Skin epidermis (tissue), 12 donors: ENCODE measurements at regions not wholly inside any gene's neighbourhood (a gene's known extent, or its start where the extent isn't known, plus 50 kb on each side); places are given as distances from the start of the nearest gene placed in this dataset.
A peak's percentile ranks its signal among the peaks of the same experiment; 100 is the strongest.
"Not testable (repeated sequence)": the region's sequence is repeated elsewhere in the genome, so short reads cannot be mapped to it uniquely, and the experiment has no call there.

Source experiments
- H3K27ac ChIP-seq, 21 experiments: fragments of 200-600 bp; sonication (generic) in 11 of 21; one replicate each; pipeline ENCODE4 v1.5.0; 2020; ENCODE audit warnings: mild to moderate bottlenecking in 3 of 21, inconsistent platforms in 2 of 21, moderate library complexity in 2 of 21
- H3K4me3 ChIP-seq, 7 experiments: fragments of 200-600 bp; sonication (generic) in 2 of 7; one replicate each; pipeline ENCODE4 v1.5.0; 2020; ENCODE audit warnings: inconsistent platforms in 2 of 7, mild to moderate bottlenecking in 2 of 7, moderate library complexity in 1 of 7

DNA sequence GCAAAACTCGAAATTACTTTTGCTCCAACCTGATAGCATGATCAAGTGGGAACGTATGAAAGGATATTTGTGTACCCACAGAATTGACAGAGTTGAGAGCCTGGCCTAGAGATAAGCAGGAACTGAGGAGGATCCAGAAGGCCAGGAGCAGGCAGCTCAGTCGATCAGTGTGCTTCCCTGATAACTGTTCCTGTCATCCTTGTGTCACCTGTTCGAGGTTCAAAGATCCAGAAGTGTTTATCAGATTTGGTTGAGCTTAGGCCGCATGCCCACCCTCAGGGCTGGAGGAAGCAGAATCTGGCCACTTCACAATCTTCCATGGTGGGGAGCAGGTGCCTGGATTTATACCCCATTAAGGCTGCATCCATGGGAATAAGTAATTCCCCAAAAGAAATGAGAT is 124.8 kb downstream of the QRSL1 start:
- Histone ChIP-seq H3K27ac (no peak overlapping the region), H3K4me3 (no peak overlapping the region)

DNA sequence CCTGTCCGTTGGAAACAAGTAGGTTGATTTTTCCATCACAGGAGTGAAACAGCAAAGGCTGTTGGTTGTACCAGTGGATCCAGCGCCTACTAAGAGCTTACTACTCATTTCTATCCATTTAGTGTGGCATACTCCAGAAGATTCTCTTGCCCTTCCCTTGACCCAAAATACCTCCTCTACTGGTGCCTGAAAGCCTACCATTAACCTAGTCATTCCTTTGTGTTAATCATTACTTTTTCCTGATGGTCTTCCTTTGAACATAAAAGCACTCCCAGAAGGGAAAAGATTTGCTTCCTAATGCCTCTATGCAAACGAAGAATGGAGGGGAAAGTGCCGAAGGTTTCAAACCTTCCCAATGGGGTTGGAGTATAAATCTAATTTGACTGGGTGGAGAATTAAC is 123.3 kb downstream of the QRSL1 start:
- H3K27ac ChIP-seq, result no peak overlapping the region
- no peak overlapping the region for H3K4me3 ChIP-seq

DNA sequence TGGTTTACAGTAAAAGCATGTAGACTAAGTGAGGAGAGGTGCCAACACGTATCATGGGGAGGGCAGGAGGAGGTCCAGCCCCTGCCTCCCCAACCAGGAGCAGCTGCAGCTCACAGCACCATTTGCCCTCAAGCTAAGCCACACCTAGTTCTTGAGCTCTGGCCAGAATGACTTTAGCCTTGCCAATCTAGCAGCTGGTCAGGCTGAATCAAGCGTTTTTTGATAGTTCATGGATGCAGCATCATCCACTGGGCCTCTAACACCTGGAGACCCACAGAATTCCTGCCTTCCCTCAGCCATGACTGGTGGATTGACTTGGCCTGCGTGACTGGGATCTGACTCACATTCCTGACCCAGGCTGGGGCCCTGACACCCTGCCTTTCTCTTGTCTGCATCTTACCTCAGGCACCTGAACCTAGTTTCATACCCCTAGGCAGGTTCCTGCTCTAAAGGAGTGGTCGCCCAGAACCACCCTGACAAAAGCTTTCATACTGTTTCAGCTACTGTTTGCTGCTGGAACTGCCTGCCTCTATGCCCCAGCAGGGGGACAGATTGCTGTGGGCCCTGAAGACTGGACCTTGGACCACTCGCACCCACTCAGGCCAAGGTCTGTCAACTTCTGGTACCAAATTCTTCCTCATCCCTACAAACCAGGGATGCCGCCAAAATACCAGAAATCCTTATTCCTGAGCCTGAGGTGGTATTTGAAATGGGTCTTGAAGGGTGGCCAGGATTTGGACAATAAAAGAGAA is 122.3 kb downstream of the QRSL1 start:
- Histone ChIP-seq H3K27ac (no peak overlapping the region), H3K4me3 (no peak overlapping the region)

DNA sequence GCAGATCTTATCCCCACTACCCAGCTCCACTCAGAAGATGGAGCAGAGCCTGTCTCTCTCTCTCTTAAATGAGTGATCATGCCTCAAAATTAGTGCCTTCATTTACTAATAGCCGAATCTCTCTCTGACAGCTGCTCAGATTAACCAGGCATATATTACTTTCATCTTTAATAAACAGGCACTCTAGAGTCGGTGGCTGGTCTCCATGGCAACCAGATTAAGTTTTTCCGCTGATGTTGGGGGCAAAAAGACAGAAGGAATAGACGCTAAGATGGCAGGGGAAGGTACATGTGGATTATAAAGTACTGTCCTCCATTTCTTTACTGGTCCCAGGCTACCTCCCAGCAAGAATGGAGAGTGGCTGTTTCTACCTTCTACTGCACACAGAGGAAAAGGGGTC is 121.6 kb downstream of the QRSL1 start:
- no peak overlapping the region for H3K27ac ChIP-seq
- H3K4me3 ChIP-seq, result no peak overlapping the region

DNA sequence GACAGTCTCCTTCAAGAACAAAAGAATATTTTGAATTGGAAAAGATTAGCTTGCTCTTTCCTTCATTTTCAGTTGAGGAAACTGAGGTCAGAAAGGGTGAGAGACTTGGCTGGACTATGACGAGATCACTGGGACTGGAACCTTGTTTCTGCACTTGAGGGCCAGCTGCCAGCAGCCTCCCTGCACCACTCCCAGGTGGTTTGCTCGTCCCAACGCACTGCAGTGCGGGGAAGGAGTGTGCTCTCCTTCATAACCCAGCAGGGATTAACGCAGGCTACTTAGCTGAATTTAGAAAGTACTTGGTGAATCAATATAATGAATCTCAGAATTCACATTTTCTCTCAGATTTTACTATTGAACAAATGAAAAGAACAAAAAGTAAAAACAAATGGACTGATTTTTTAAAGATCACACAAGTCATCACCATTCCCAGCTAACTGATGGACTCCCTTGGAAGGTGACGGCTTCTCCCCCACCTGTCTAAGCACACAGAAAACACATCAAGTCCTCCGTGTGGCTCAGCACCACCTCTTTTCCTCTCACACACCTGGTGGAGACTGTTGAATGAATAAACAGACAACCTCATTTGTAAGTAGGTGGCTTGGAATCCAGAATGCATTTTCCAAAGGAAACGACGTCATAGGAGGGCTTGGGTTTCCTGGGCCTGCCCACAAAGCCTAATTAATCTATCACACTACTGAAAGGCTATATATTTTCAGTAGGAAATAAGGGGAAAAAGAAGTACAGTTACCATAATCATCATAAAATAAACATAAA is 121.0 kb downstream of the QRSL1 start:
- H3K27ac ChIP-seq, result no peak overlapping the region

DNA sequence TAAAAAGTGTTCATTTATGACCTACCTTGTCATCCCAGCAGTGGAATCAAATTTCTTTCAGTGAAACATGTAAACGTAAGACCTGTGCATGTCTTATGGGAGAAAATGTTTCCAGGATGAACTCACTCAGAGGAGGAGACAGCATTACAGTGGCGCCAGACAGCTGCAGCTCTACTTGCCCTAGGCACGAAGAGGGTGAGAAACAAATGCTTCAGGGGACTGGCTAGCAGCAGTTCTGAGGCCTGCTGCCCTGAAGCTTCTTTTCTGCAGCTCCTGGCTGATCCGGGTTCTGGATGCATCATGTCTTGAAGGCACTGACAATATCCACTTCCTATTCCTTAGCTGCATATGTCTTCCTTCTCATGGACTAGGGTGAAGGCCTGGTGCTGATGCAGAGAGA is 120.2 kb downstream of the QRSL1 start:
- Histone ChIP-seq H3K4me3 (no peak overlapping the region), H3K27ac (no peak overlapping the region)

More for the DNA sequence above, 121.0 kb downstream of the QRSL1 start:
- no peak overlapping the region for H3K4me3 ChIP-seq

DNA sequence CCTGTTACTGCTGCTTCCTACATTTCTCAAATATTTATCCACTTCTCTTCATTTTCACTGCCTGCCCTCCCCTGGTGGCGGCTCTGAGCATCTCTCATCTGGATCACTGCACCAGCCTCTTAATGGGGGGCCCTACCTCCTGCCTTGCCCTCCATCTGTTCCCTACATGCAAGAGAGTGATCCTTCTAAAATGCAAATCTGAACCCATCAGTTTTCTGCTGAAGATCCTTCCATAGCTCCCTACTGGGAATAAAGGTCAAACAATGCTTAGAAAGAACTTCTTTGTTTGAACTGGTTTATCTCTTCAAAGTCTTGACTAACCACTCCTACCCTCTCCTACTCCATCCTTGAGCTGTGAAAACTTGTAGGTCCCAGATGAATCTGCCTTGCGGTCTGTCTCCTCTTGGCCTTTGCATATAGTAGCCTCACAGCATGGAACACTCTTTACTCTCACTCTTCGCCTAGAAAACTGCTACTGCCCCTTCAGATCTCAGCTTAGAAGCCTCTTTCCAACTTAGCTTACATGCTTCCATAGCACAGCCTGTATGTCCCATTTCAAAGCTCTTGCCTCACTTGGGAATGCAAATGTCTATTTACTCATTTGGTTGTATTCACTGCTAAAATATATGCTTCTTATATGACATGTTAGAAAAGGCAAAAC is 119.3 kb downstream of the QRSL1 start:
- H3K27ac ChIP-seq, result no peak overlapping the region
- no peak overlapping the region for H3K4me3 ChIP-seq

DNA sequence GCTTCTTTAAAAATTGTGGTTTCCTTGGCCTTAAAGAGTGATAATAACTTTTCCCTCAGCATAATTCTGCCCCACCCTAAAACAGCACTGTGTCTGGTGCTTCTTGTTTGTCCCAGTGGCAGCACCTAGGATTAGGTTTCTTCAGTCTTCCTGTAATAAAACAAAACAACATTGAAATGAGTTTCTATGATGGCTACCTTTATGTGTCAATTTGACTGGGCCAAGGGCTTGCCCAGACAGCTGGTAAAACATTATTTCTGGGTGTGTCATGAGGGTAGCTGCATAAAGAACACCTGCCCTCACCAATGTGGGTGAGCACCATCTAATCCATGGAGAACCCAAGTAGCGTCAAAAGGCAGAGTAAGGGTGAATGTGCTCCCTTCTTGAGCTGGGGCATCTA is 117.8 kb downstream of the QRSL1 start:
- peak overlapping the region in 4 of 21 experiments; percentile 12 to 34 (median 22) for H3K27ac ChIP-seq
- no peak overlapping the region for H3K4me3 ChIP-seq

DNA sequence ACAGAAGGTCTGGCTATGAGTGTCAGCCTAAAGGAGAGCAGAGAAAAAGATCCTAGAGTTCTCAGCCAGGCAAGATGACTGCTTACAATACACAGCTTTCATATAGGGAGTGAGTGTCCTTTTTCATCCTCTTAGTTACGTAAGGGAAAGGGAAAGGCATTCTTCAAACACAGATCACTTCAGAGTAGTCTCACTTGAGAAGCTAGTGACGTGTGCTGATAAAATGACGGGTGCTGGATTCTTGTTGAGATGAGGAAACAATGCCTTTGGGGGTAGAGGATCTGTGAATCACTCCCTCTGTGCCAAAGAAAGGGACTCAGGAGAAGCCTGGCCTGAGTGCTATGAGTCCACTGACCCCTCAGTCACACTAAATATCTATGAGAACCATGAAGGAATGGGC is 117.3 kb downstream of the QRSL1 start:
- Histone ChIP-seq H3K27ac (peak overlapping the region in 4 of 21 experiments; percentile 12 to 34 (median 22)), H3K4me3 (no peak overlapping the region)

DNA sequence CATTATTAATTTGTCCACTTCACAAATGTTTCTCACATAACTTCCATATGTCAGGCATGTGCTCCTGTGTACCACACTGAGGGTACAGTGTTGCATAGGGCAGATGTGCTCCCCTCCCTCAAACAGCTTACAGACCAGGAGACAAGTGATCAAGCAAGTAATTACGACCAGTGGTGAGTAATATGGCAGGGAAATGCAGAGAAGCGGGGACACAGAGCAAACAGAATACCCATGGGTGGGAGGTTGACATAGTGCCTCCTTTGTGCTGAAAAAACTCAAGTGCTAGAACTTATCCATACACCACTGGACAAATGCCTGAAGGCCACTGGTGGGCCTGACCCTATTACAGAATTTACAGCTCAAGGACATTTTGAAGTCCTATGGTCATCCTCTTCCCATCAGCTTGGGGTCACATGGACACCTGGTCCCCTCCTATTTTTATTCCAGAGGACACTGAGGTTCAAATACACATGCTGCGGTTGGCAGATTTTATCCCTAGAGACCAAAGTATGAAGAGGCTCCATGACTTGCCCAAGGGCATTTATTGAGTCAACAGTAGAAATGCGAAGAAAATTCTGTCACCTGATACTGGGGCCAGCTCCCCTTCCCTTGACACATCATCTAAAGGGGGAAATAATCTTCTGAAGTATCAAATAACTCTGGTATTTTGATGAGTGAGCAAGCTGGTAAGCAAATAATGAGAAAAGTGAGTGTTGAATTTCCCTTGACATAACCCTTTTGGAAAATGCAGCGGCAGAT is 116.6 kb downstream of the QRSL1 start:
- no peak overlapping the region for H3K4me3 ChIP-seq
- peak overlapping the region in 2 of 21 experiments; percentile 34 to 57 for H3K27ac ChIP-seq

DNA sequence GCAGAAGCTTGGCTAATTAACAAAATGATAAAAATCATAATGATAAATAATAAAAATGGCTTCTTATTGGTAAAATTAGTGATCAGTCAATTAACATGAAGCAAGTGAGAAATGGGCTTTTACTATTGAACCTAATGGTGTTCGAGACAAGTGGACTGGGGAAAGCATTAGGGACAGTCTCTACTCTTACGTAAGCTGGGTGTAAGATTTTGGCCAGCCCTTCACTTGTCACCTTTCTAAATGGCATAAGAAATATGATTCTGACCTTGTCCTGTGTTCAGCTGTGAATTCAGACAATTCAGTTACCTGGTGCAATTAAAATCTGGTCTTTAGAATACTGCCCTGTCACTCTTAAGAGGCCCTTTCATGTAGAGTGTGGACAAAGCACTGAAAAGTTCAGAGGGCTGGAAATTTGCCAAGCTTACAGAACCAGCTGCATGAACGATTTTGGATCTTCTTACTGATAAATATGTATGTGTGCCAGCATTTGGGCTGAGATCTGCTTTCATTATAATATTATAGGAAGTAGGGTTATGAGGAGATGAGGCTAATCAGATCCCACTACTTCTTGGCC is 115.9 kb downstream of the QRSL1 start:
- Histone ChIP-seq H3K27ac (no peak overlapping the region), H3K4me3 (no peak overlapping the region)

DNA sequence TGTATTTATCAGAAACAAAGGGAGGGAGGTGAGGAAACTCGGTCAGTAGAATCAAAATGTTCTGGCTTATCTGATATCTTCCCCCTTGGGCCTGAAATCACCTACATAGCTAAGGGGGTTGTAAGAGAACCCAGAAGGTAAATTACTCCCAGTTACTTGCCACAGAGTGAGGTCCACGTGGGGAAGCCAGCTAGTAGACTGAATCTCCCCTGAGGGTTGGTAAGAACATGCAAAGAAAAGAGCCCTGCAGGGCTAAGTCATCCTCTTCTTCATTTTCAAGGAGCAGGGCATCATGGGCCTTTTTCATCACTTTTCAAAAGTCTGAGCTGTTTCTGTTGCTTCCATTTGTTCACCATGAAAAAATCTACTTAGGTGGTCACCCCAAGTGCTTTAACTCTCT is 115.4 kb downstream of the QRSL1 start:
- Histone ChIP-seq H3K27ac (no peak overlapping the region), H3K4me3 (no peak overlapping the region)

DNA sequence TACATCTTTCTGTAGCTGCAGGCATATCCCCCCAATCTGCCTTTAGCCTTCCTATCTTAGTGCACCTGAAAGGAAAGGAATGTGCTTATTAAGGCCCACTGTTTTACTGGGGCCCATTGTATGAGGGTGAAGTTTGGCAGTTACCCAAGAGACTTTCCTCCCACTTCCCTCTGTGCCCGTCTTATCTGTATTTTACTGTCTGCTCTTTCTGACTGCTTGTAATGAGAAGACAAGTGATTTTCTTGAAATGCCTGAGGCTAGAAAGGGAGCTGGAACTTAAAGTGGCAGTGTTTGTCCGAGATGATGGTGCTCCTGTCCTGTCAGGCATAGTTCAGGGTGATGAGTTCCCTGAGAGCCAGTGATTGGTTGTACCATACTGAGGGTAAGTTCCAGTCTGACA is 114.7 kb downstream of the QRSL1 start:
- not testable (repeated sequence) for H3K27ac ChIP-seq

DNA sequence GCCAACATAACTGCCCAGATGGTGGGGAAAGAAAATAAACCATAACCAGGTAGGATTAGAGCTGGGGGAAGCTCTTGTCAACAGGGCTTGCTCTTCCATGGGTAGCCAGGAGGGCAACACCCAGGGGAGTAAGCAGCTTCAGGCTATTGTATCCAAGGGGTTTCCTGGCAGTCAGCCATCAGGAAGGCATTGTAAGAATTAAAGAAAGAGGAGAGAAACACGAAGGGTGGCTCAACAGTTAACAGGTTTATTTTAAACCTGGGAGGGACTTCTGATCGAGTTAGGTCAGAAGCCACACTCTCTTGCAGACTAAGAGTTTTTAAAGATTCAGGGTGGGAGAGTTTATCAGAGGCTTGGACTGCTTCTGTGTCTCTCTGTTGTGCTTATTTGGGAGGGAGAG is 114.2 kb downstream of the QRSL1 start:
- Histone ChIP-seq H3K27ac (no peak overlapping the region), H3K4me3 (no peak overlapping the region)

More for the DNA sequence above, 114.7 kb downstream of the QRSL1 start:
- not testable (repeated sequence) for H3K4me3 ChIP-seq

DNA sequence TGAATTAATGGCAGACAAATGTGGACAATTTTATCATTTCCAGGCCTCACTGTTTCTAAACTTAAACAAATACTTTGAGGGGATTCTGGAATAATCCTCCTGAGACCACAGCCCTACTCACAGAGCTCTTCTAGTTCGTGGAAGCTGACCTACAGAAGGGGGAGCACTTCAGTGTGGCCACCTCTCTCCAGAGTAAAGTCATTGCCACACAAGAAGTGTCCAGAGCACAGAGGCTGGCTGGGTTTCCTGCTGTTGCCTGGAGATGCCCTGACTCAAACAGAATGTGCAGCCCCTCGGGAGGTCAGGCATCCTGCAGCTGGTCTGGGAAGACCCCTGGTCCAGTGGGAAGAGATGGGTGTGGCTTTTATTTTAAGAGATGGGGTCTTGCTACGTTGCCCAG is 110.9 kb downstream of the QRSL1 start:
- Histone ChIP-seq H3K4me3 (no peak overlapping the region), H3K27ac (no peak overlapping the region)

DNA sequence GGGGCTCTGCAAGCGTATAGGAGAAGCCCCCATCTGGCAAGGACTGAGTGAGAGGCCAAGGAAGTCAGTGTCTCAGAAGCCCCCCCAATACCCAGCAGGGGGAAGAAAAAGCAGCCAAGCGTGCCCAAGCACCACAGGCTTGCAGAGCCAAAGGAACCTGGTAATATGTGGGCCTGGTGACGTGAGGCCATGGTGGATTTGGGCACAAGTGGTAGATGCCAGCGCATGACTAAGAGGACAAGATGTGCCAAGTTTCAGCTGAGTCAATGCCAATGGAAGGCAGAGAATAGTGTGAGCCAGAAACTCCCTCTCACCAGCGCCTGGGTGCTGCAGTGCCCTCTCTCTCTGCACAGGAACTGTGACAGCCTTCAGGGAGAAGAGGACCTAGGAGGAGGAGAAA is 110.0 kb downstream of the QRSL1 start:
- H3K4me3 ChIP-seq, result no peak overlapping the region

DNA sequence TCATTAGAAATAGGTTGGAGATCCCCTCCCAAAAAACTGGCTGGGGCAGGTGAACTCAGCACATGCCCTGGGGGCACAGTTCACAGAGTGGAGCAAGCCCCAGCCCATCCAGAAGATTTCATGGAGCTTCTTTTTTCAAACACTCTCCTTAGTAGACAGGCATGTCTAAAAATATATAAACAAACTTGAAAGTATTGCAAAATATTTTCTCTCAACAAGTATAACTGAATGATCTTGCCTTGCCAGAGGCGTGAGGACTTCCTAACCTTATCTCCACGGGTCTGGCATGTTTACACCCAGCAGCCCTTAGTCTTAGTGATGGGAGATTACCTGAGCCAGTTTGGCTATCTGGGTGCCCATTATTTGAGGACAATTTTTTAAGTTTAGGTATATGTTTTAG is 107.1 kb downstream of the QRSL1 start:
- Histone ChIP-seq H3K4me3 (no peak overlapping the region), H3K27ac (peak overlapping the region in 2 of 21 experiments; percentile 28 to 44)

More for the DNA sequence above, 110.0 kb downstream of the QRSL1 start:
- H3K27ac ChIP-seq, result peak overlapping the region in 1 of 21 experiments; percentile 44

DNA sequence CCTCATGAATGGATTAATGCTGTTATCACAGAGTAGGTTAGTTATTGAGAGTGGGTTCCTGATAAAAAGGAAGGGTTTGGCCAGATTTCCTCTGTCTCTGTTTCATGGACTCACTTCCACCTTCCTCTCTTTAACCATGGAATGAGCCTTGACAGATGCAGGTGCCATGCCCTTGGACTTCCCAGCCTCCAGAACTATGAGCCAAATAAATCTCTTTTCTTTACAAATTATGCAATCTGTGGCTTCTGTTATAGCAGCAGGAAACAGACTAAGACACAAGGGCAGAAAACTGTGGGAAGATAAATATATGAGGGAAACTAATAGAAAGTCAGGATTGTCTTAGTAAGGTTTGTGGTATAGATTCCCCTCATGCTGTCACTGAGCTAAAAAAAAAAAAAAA is 106.5 kb downstream of the QRSL1 start:
- Histone ChIP-seq H3K4me3 (no peak overlapping the region), H3K27ac (peak overlapping the region in 1 of 21 experiments; percentile 44)

DNA sequence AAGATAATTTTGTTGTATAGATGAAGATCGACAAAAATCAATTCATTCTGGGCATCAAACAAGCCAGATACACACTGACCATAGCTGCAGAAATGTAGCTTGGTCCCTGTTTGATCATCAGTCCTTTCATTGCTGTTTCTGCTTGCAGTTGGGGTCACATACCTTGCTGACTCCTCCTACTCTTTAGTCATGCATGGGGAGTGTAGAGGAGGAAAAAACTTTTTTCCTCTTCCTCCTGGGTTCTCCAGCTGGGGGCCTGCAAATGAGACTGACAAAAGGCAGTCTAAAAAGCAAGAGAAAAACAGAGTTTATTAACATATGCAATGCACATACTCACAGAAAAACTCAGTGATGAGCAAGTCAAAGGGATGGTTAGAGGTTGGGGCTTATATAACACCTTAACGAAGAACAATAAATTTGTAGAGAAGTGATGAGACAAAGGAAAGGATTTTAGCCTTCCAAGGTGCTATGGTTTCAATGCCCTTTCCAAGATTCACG is 105.8 kb downstream of the QRSL1 start:
- H3K4me3 ChIP-seq, result no peak overlapping the region
- no peak overlapping the region for H3K27ac ChIP-seq
